ENCODE measurements at regions not wholly inside any gene's neighbourhood (a gene's known extent, or its start where the extent isn't known, plus 50 kb on each side); places are given as distances from the start of the nearest gene placed in this dataset.

DNA sequence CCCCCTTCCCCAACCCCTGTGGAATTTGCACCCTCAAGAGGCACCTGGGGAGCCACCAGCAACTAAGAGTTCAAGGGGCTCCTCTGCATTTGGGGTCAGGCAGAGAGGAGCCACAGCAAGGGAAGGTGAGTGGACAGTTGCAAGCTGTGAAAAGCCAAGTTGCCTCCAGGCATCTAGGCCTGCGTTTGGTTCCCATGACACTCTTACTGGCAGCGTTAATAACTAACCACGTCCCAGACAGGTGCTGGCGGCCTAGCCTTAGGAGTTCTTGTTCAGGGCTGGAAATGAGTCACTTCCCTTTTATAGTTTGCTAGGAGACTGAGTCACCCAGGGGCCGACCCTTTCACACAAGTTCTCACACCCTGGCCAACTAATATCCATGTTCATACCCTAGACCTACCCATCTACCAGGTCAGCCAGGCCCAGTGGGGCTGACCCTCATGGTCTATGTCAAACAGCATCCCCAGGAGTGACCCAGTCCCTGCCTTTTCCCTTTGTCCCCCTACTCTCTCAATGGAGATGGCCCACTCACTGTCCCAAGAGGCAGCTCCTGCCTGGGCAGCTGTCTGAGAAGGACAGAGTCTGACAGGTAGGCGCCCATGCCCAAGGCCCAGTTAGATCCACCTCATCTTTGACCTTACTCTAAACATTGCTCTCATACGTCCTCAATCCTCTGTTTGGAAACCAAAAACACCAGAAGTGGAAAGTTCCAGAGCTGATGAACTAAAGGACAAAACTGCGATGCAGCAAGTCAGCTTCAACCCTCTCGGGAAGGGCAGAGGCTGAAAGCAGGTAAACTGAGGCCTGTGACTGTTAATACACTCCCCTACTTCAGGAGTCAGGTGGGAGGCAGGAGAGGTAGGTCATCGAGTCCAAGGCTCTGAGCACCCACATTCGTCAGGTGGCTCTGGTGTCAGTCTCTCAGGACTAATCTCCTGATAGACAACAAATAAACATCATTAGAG is 300.6 kb downstream of the SOX9 start:
- Mint-ChIP-seq H3K27ac (no peak overlapping the region), H3K4me3 (no peak overlapping the region), H3K4me1 (no peaks in the 10 kb centered on the region), H3K27me3 (ENCODE audit: low read depth in 2 of 2) (no peaks in the 10 kb centered on the region), H3K9me3 (peaks cover 6 to 8% of the 10 kb centered on the region in 2 donors), H3K36me3 (no peaks in the 10 kb centered on the region)
- Histone ChIP-seq H3K27ac (ENCODE audit: low read length) (no peak overlapping the region), H3K9me3 (ENCODE audit: control insufficient read depth, insufficient read depth, low read length) (no peaks in the 10 kb centered on the region), H3K27me3 (ENCODE audit: control insufficient read depth, insufficient read depth, low read length) (no peaks in the 10 kb centered on the region), H3K4me3 (ENCODE audit: low read length) (no peak overlapping the region), H3K36me3 (ENCODE audit: control insufficient read depth, insufficient read depth, low read length) (no peaks in the 10 kb centered on the region), H3K4me1 (ENCODE audit: control insufficient read depth, insufficient read depth, low read length) (no peaks in the 10 kb centered on the region)
- intact Hi-C loops (cut with micrococcal nuclease): no loop called here
- TF ChIP-seq, protein P1, sequence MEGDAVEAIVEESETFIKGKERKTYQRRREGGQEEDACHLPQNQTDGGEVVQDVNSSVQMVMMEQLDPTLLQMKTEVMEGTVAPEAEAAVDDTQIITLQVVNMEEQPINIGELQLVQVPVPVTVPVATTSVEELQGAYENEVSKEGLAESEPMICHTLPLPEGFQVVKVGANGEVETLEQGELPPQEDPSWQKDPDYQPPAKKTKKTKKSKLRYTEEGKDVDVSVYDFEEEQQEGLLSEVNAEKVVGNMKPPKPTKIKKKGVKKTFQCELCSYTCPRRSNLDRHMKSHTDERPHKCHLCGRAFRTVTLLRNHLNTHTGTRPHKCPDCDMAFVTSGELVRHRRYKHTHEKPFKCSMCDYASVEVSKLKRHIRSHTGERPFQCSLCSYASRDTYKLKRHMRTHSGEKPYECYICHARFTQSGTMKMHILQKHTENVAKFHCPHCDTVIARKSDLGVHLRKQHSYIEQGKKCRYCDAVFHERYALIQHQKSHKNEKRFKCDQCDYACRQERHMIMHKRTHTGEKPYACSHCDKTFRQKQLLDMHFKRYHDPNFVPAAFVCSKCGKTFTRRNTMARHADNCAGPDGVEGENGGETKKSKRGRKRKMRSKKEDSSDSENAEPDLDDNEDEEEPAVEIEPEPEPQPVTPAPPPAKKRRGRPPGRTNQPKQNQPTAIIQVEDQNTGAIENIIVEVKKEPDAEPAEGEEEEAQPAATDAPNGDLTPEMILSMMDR (IDR thresholded peaks at IDR 0.05): no peak
- 52% methylated on average over 11 of the region's 11 CpGs for WGBS (ENCODE audit: insufficient coverage)
- ATAC-seq (no peak), DNase-seq (peak in 1 of 2 donors; percentile 5)

DNA sequence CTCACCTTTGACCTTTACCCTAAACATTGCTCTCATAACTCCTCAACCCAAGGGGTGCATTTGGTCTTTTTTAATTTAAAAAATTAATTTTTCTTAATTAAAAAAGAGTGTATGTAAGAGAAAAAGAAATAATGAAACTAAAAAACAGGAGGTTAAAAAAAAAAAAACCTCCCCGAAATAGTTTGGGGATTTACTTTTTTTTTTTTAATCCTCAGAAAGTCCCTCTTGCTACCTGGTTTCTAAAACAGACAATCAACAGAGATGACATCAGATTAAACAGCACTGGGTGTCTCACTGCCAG is 301.3 kb downstream of the SOX9 start:
- no peaks in the 10 kb centered on the region for H3K27me3 Mint-ChIP-seq (ENCODE audit: low read depth in 2 of 2)
- TF ChIP-seq, protein P1 (IDR thresholded peaks at IDR 0.05): no peak
- Histone ChIP-seq H3K9me3 (ENCODE audit: control insufficient read depth, insufficient read depth, low read length) (no peaks in the 10 kb centered on the region), H3K4me1 (ENCODE audit: control insufficient read depth, insufficient read depth, low read length) (no peaks in the 10 kb centered on the region), H3K36me3 (ENCODE audit: control insufficient read depth, insufficient read depth, low read length) (no peaks in the 10 kb centered on the region), H3K27ac (ENCODE audit: low read length) (no peak overlapping the region), H3K27me3 (ENCODE audit: control insufficient read depth, insufficient read depth, low read length) (no peaks in the 10 kb centered on the region), H3K4me3 (ENCODE audit: low read length) (no peak overlapping the region)
- WGBS (ENCODE audit: insufficient coverage): 50% methylated on average over 1 of the region's 1 CpG
- H3K4me3 Mint-ChIP-seq: no peak overlapping the region
- H3K27ac Mint-ChIP-seq: no peak overlapping the region
- H3K4me1 Mint-ChIP-seq: no peaks in the 10 kb centered on the region
- H3K9me3 Mint-ChIP-seq: peaks cover 6 to 8% of the 10 kb centered on the region in 2 donors
- ATAC-seq (no peak), DNase-seq (no peak)
- intact Hi-C loops (cut with micrococcal nuclease): no loop called here
- H3K36me3 Mint-ChIP-seq: no peaks in the 10 kb centered on the region

DNA sequence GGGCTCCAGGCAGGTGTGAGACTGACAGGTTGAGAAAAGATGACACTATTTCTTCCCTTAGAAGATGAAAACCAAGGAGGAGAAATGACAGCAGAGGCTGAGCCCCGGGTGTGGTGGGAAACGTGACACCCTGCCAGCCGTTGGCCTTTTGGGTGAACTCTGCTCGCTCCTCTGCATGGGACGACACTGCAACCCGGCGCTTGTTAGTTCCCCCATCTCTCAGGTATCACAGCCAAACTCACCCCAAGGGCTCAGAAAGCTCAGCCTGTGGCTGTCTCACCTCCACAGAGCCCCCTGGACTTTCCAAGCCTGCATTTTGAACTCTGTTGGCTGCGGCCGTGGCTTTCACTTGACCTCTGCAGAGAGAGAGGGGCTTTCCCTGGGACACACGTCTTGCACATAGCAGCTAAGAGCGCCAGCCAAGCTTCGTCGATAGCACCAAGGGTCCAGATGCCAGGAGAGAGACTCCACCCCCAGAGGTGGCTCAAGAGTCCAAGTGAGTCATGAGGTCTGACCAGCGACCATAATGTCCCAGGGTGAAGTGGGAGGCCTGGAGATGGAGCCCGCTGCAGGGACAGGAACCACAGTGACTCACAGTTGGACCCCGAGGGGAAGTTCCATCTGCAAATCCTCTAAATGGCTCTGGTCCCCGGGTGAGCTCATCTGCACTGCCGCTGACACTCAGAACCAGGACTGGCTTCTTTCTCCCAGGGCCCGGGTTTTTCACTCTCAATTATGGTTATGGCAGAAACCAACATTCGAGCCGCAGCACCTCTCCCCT is 301.9 kb downstream of the SOX9 start:
- H3K27ac Mint-ChIP-seq: no peak overlapping the region
- 65% methylated on average over 21 of the region's 21 CpGs for WGBS (ENCODE audit: insufficient coverage)
- Histone ChIP-seq H3K36me3 (ENCODE audit: control insufficient read depth, insufficient read depth, low read length) (no peaks in the 10 kb centered on the region), H3K27ac (ENCODE audit: low read length) (no peak overlapping the region), H3K27me3 (ENCODE audit: control insufficient read depth, insufficient read depth, low read length) (no peaks in the 10 kb centered on the region), H3K9me3 (ENCODE audit: control insufficient read depth, insufficient read depth, low read length) (no peaks in the 10 kb centered on the region), H3K4me3 (ENCODE audit: low read length) (no peak overlapping the region), H3K4me1 (ENCODE audit: control insufficient read depth, insufficient read depth, low read length) (no peaks in the 10 kb centered on the region)
- H3K9me3 Mint-ChIP-seq: peaks cover 6 to 8% of the 10 kb centered on the region in 2 donors
- ATAC-seq: no peak
- intact Hi-C loops (cut with micrococcal nuclease): no loop called here
- no peak overlapping the region for H3K4me3 Mint-ChIP-seq
- no peaks in the 10 kb centered on the region for H3K27me3 Mint-ChIP-seq (ENCODE audit: low read depth in 2 of 2)
- peak in 1 of 2 donors; percentile 18 for DNase-seq
- TF ChIP-seq, protein P1 (IDR thresholded peaks at IDR 0.05): no peak
- H3K4me1 Mint-ChIP-seq: no peaks in the 10 kb centered on the region
- H3K36me3 Mint-ChIP-seq: no peaks in the 10 kb centered on the region

All from natural killer cell (primary cell).